ENCODE measurements at regions not wholly inside any gene's neighbourhood (a gene's known extent, or its start where the extent isn't known, plus 50 kb on each side); places are given as distances from the start of the nearest gene placed in this dataset.

- TF ChIP-seq, protein P1, sequence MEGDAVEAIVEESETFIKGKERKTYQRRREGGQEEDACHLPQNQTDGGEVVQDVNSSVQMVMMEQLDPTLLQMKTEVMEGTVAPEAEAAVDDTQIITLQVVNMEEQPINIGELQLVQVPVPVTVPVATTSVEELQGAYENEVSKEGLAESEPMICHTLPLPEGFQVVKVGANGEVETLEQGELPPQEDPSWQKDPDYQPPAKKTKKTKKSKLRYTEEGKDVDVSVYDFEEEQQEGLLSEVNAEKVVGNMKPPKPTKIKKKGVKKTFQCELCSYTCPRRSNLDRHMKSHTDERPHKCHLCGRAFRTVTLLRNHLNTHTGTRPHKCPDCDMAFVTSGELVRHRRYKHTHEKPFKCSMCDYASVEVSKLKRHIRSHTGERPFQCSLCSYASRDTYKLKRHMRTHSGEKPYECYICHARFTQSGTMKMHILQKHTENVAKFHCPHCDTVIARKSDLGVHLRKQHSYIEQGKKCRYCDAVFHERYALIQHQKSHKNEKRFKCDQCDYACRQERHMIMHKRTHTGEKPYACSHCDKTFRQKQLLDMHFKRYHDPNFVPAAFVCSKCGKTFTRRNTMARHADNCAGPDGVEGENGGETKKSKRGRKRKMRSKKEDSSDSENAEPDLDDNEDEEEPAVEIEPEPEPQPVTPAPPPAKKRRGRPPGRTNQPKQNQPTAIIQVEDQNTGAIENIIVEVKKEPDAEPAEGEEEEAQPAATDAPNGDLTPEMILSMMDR (optimal IDR thresholded peaks at IDR 0.05 in 1 of 3, IDR thresholded peaks at IDR 0.05 in 1 of 3, conservative IDR thresholded peaks at IDR 0.05 in 1 of 3; ENCODE audit: extremely low read depth in 1 of 3, insufficient read depth in 2 of 3, low read length in 3 of 3), result no peak
- no peak for TF ChIP-seq EZH2 (IDR thresholded peaks at IDR 0.05; ENCODE audit: low read length)
Measured at GRCh38 chr5:161022151-161022550, 170.1 kb upstream of the ATP10B start.

Data from keratinocyte (primary cell).